ENCODE measurements at regions not wholly inside any gene's neighbourhood (a gene's known extent, or its start where the extent isn't known, plus 50 kb on each side); places are given as distances from the start of the nearest gene placed in this dataset.
"Not testable (repeated sequence)": the region's sequence is repeated elsewhere in the genome, so short reads cannot be mapped to it uniquely, and the experiment has no call there.

GRCh38 chr9:21598749-21599148 lies 116.6 kb upstream of the IFNE start:
- DNase-seq (ENCODE audit: low read depth): no peak

- DNase-seq (ENCODE audit: low read depth): no peak
These were observed 123.4 kb upstream of the IFNE start for GRCh38 chr9:21605489-21605931.

- DNase-seq (ENCODE audit: low read depth): no peak
These were observed 125.5 kb upstream of the IFNE start for GRCh38 chr9:21607576-21607975.

GRCh38 chr9:21608200-21608599 lies 126.1 kb upstream of the IFNE start:
- no peak for DNase-seq (ENCODE audit: low read depth)

- DNase-seq (ENCODE audit: low read depth): no peak
These were observed 127.4 kb upstream of the IFNE start for GRCh38 chr9:21609506-21609905.

- no peak for DNase-seq (ENCODE audit: low read depth)
These were observed 129.8 kb upstream of the IFNE start for GRCh38 chr9:21611891-21612290.

- DNase-seq (ENCODE audit: low read depth): no peak
These were observed 132.9 kb upstream of the IFNE start for GRCh38 chr9:21615018-21615417.

- DNase-seq (ENCODE audit: low read depth): no peak
These were observed 133.3 kb upstream of the IFNE start for GRCh38 chr9:21615446-21615845.

GRCh38 chr9:21616082-21616778 lies 134.1 kb upstream of the IFNE start:
- DNase-seq (ENCODE audit: low read depth): no peak

- DNase-seq (ENCODE audit: low read depth): no peak
These were observed 142.8 kb upstream of the IFNE start for GRCh38 chr9:21624675-21625644.

- no peak for DNase-seq (ENCODE audit: low read depth)
These were observed 144.4 kb upstream of the IFNE start for GRCh38 chr9:21626493-21626892.

GRCh38 chr9:21628954-21629353 lies 146.8 kb upstream of the IFNE start:
- DNase-seq (ENCODE audit: low read depth): not testable (repeated sequence)

- DNase-seq (ENCODE audit: low read depth): no peak
These were observed 152.8 kb upstream of the IFNE start for GRCh38 chr9:21634951-21635350.

- DNase-seq (ENCODE audit: low read depth): no peak
These were observed 156.0 kb upstream of the IFNE start for GRCh38 chr9:21638104-21638503.

- no peak for DNase-seq (ENCODE audit: low read depth)
These were observed 149.3 kb upstream of the MTAP start for GRCh38 chr9:21653091-21653490.

GRCh38 chr9:21653589-21653988 lies 148.8 kb upstream of the MTAP start:
- no peak for DNase-seq (ENCODE audit: low read depth)

- no peak for DNase-seq (ENCODE audit: low read depth)
These were observed 145.4 kb upstream of the MTAP start for GRCh38 chr9:21656776-21657674.

- no peak for DNase-seq (ENCODE audit: low read depth)
These were observed 144.3 kb upstream of the MTAP start for GRCh38 chr9:21657966-21658667.

GRCh38 chr9:21660976-21661375 lies 141.5 kb upstream of the MTAP start:
- no peak for DNase-seq (ENCODE audit: low read depth)

GRCh38 chr9:21661626-21662025 lies 140.8 kb upstream of the MTAP start:
- no peak for DNase-seq (ENCODE audit: low read depth)

GRCh38 chr9:21668516-21668915 lies 133.9 kb upstream of the MTAP start:
- DNase-seq (ENCODE audit: low read depth): no peak

- DNase-seq (ENCODE audit: low read depth): no peak
These were observed 132.7 kb upstream of the MTAP start for GRCh38 chr9:21669701-21670100.

All from activated T-helper 1 cell treated with Interleukin-2 at 50 U/mL for 16 hours (primary cell).